PFSK-1 (cell line): ENCODE measurements at regions not wholly inside any gene's neighbourhood (a gene's known extent, or its start where the extent isn't known, plus 50 kb on each side); places are given as distances from the start of the nearest gene placed in this dataset.

Experiments
- FOXP2 ChIP-seq: optimal IDR thresholded peaks from 2 replicates; pipeline ENCODE3; 2011; ENCODE audit warnings: borderline replicate concordance, control low read depth, inconsistent platforms; ENCODE audit not compliant: insufficient read depth; ENCODE audit errors: extremely low read length, extremely low read depth
- POLR2AphosphoS5 ChIP-seq: IDR thresholded peaks from 2 replicates; pipeline ENCODE4 v1.6.1; 2012; ENCODE audit warnings: low read depth, mild to moderate bottlenecking, control low read depth, low read length, moderate library complexity
- SIN3A ChIP-seq: IDR thresholded peaks from 2 replicates; pipeline ENCODE4 v1.6.1; 2012; ENCODE audit warnings: mild to moderate bottlenecking, low read length, moderate library complexity, borderline replicate concordance; ENCODE audit not compliant: insufficient read depth
- TAF1 ChIP-seq: IDR thresholded peaks from 2 replicates; pipeline ENCODE4 v1.6.1; 2012; ENCODE audit warnings: low read length, control low read depth, borderline replicate concordance; ENCODE audit not compliant: insufficient read depth

DNA sequence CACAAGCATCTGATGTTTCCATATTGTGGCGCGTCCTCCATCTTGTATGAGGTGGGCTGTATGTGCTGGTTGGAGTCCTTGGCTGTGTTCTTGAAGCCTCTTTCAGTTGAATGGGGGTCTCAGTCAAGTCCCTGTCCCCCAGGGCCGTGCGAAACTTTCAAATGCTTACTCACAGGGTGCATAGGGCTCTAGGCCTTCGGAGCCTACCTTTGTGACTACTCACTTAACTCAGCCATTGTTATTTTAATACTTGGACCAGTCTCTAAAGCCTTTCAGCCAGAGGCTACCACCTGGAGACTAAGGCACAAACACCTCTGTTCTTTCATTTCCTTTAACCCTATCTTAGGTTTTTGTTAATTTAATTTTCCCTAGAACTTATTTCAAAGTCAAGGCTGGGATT lies 785.9 kb downstream of the GATA3 start:
- TF ChIP-seq POLR2AphosphoS5 (no peak), TAF1 (no peak), SIN3A (no peak), FOXP2 (no peak)
